GM23338 (cell line): ENCODE measurements at regions not wholly inside any gene's neighbourhood (a gene's known extent, or its start where the extent isn't known, plus 50 kb on each side); places are given as distances from the start of the nearest gene placed in this dataset.

Source experiments
- ATAC-seq: fragments of 200-7000 bp; cut with Tn5 transposase; 3 replicates; pipeline ENCODE4 v1.9.1; 2020
- DNase-seq: peaks from one replicate; pipeline ENCODE4 v3.0.0-alpha.2; 2015; ENCODE audit warnings: low spot score
- H2AFZ ChIP-seq: fragments of 200-600 bp; sonication (generic); 2 replicates; pipeline ENCODE4 v1.8.0; 2016; ENCODE audit warnings: antibody characterized with exemption, mild to moderate bottlenecking, moderate library complexity
- H3F3A ChIP-seq: fragments of 200-600 bp; sonication (generic); replicated peaks from 2 replicates; pipeline ENCODE4 v1.8.0; 2017; ENCODE audit warnings: antibody characterized with exemption, mixed run types, low read depth
- H3K27ac ChIP-seq: fragments of 200-600 bp; sonication (generic); 2 replicates; pipeline ENCODE4 v1.6.1; 2016; ENCODE audit warnings: low read depth
- H3K27me3 ChIP-seq: fragments of 200-600 bp; sonication (generic); 2 replicates; pipeline ENCODE4 v1.8.0; 2016; ENCODE audit warnings: mild to moderate bottlenecking, mixed run types, moderate library complexity; ENCODE audit not compliant: insufficient read depth
- H3K36me3 ChIP-seq: fragments of 200-600 bp; sonication (generic); 2 replicates; pipeline ENCODE4 v1.8.0; 2016; ENCODE audit warnings: mild to moderate bottlenecking; ENCODE audit not compliant: insufficient read depth
- H3K4me1 ChIP-seq: fragments of 200-600 bp; sonication (generic); 2 replicates; pipeline ENCODE4 v1.8.0; 2016; ENCODE audit warnings: mild to moderate bottlenecking, moderate library complexity; ENCODE audit not compliant: insufficient read depth
- H3K4me2 ChIP-seq: fragments of 200-600 bp; sonication (generic); 2 replicates; pipeline ENCODE4 v1.7.1; 2017; ENCODE audit warnings: mixed run types
- H3K4me3 ChIP-seq: fragments of 200-600 bp; sonication (generic); 2 replicates; pipeline ENCODE4 v1.6.1; 2016; ENCODE audit warnings: mixed run types
- H3K79me2 ChIP-seq: fragments of 200-600 bp; sonication (generic); replicated peaks from 2 replicates; pipeline ENCODE4 v1.8.0; 2017; ENCODE audit warnings: mild to moderate bottlenecking; ENCODE audit not compliant: insufficient read depth
- H3K9me2 ChIP-seq: fragments of 200-600 bp; sonication (generic); 2 replicates; pipeline ENCODE4 v1.8.0; 2017; ENCODE audit not compliant: insufficient read depth
- H4K20me1 ChIP-seq: fragments of 200-600 bp; sonication (generic); replicated peaks from 2 replicates; pipeline ENCODE4 v1.8.0; 2017; ENCODE audit warnings: mild to moderate bottlenecking; ENCODE audit not compliant: insufficient read depth
- H3K27ac Mint-ChIP-seq: 2 replicates; pipeline ENCODE4 v1.8.0; 2020; ENCODE audit warnings: inconsistent platforms, mild to moderate bottlenecking, moderate library complexity, mixed read lengths
- H3K27me3 Mint-ChIP-seq: 3 replicates; pipeline ENCODE4 v1.8.0; 2022; ENCODE audit warnings: low read depth, mild to moderate bottlenecking, moderate library complexity, mixed read lengths, inconsistent platforms; ENCODE audit not compliant: insufficient read depth, poor library complexity
- H3K36me3 Mint-ChIP-seq: 3 replicates; pipeline ENCODE4 v1.8.0; 2021; ENCODE audit warnings: low read depth, mild to moderate bottlenecking, inconsistent platforms, moderate library complexity, mixed read lengths
- H3K4me1 Mint-ChIP-seq: 3 replicates; pipeline ENCODE4 v1.8.0; 2020; ENCODE audit warnings: mild to moderate bottlenecking, inconsistent platforms, mixed read lengths
- H3K4me3 Mint-ChIP-seq: 3 replicates; pipeline ENCODE4 v1.8.0; 2021; ENCODE audit warnings: moderate library complexity, mild to moderate bottlenecking, inconsistent platforms, mixed read lengths
- H3K9me3 Mint-ChIP-seq: 3 replicates; pipeline ENCODE4 v1.8.0; 2020; ENCODE audit warnings: moderate library complexity, mild to moderate bottlenecking, inconsistent platforms, mixed read lengths
- CREB1 ChIP-seq: fragments of 250-450 bp; sonication (Bioruptor Pico); IDR thresholded peaks from 2 replicates; pipeline ENCODE4 v1.5.0; 2020; ENCODE audit warnings: low read depth, mild to moderate bottlenecking, moderate library complexity
- CTCF ChIP-seq, 2 experiments: fragments of 200-600 bp in 1 of 2; sonication (generic) in 1 of 2; conservative IDR thresholded peaks; 2 replicates each; pipeline versions ENCODE4 v1.5.1 to v1.6.1; 2016 to 2017; ENCODE audit warnings: antibody characterized with exemption in 2 of 2, low read depth in 2 of 2, mild to moderate bottlenecking in 2 of 2, moderate library complexity in 1 of 2
- ETS1 ChIP-seq: IDR thresholded peaks from 2 replicates; pipeline ENCODE4 v1.6.1; 2016; ENCODE audit warnings: antibody characterized with exemption
- EZH2phosphoT487 ChIP-seq: fragments of 200-600 bp; sonication (generic); IDR thresholded peaks from one replicate; pipeline ENCODE4 v1.8.1; 2018; ENCODE audit warnings: antibody characterized with exemption; ENCODE audit not compliant: unreplicated experiment
- JUNB ChIP-seq: IDR thresholded peaks from one replicate; pipeline ENCODE4 v1.6.1; 2016; ENCODE audit warnings: antibody characterized with exemption; ENCODE audit not compliant: unreplicated experiment
- NANOG ChIP-seq: IDR thresholded peaks from 2 replicates; pipeline ENCODE4 v1.6.1; 2016; ENCODE audit warnings: antibody characterized with exemption, borderline replicate concordance
- POLR2AphosphoS5 ChIP-seq: IDR thresholded peaks from 2 replicates; pipeline ENCODE4 v1.6.1; 2016; ENCODE audit warnings: antibody characterized with exemption, low read depth
- REST ChIP-seq: IDR thresholded peaks from one replicate; pipeline ENCODE4 v1.6.1; 2018; ENCODE audit warnings: antibody characterized with exemption; ENCODE audit not compliant: unreplicated experiment
- STAT1 ChIP-seq: IDR thresholded peaks from one replicate; pipeline ENCODE4 v1.6.1; 2016; ENCODE audit warnings: antibody characterized with exemption; ENCODE audit not compliant: unreplicated experiment
- ZNF114 ChIP-seq: fragments of 250-450 bp; sonication (Bioruptor Pico); IDR thresholded peaks from 2 replicates; pipeline ENCODE4 v1.5.0; 2020; ENCODE audit warnings: mild to moderate bottlenecking, moderate library complexity
- ZNF331 ChIP-seq: fragments of 250-450 bp; sonication (Bioruptor Pico); IDR thresholded peaks from 2 replicates; pipeline ENCODE4 v1.5.0; 2020; ENCODE audit warnings: low read depth, mild to moderate bottlenecking, moderate library complexity

DNA sequence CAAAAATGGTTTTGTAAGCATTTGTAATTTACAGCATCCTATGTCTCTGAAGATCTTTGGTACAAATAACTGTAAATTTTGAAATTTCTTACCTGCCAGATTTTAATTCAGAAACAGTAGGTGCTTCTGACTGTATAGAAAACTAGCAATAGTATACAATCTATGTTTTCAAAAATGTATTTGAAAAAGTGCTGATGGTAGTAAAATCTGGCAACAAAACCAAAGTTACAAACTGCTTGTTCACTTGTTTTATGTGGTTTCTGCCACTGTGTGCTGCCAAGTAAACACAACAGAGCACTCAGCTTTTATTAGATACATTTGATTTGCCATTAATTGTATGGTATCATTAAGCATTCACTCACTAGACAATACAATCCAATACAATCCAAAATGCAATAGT, 206.1 kb downstream of the CPE start (continued):
- TF ChIP-seq STAT1 (no peak), CREB1 (CRISPR knock-in tag) (no peak), REST (no peak), ZNF114 (CRISPR knock-in tag) (no peak), ETS1 (no peak)

- no peak overlapping the region for H3K27ac ChIP-seq
- no peak overlapping the region for H3K27ac Mint-ChIP-seq
- no peaks in the 10 kb centered on the region for H4K20me1 ChIP-seq
- no peaks in the 10 kb centered on the region for H3K27me3 ChIP-seq
- H3K79me2 ChIP-seq: no peaks in the 10 kb centered on the region
- H3K27me3 Mint-ChIP-seq: no peaks in the 10 kb centered on the region
- H3K4me1 Mint-ChIP-seq: peaks cover 3% of the 10 kb centered on the region; the same call in 1 of the 3 replicates
- no peak overlapping the region for H3K4me2 ChIP-seq
- H3K36me3 Mint-ChIP-seq: no peaks in the 10 kb centered on the region
- H3K9me3 Mint-ChIP-seq: no peaks in the 10 kb centered on the region; the same call in 2 of the 3 replicates
- no peaks in the 10 kb centered on the region for H3F3A ChIP-seq
- no peaks in the 10 kb centered on the region for H3K4me1 ChIP-seq
- no peak for DNase-seq
- H3K36me3 ChIP-seq: no peaks in the 10 kb centered on the region
- peak overlapping the region; percentile 81; the same call in 1 of the 2 replicates for H2AFZ ChIP-seq
- no peak overlapping the region for H3K4me3 ChIP-seq
- H3K9me2 ChIP-seq: peaks cover 3% of the 10 kb centered on the region
- H3K4me3 Mint-ChIP-seq: no peak overlapping the region
- ATAC-seq: no peak
- TF ChIP-seq EZH2phosphoT487 (no peak), STAT1 (no peak), CREB1 (CRISPR knock-in tag) (no peak), REST (no peak), POLR2AphosphoS5 (no peak), ETS1 (no peak), ZNF331 (CRISPR knock-in tag) (no peak), JUNB (no peak), CTCF (conservative IDR thresholded peaks at IDR 0.05; ENCODE audit: low read depth in 2 of 2) (no peak), ZNF114 (CRISPR knock-in tag) (no peak), NANOG (no peak)
Measured at GRCh38 chr4:165588534-165589315, 209.9 kb downstream of the CPE start.
